ENCODE measurements at regions not wholly inside any gene's neighbourhood (a gene's known extent, or its start where the extent isn't known, plus 50 kb on each side); places are given as distances from the start of the nearest gene placed in this dataset.

GRCh38 chr4:72948080-72948479, 121.4 kb downstream of the COX18 start:
- H4K20me1 ChIP-seq (ENCODE audit: insufficient read depth, low read length) = no peaks in the 10 kb centered on the region
- WGBS (ENCODE audit: insufficient coverage) = no CpG with 5 or more reads among the region's 1 CpG
- TF ChIP-seq CTCF (IDR thresholded peaks at IDR 0.05) = no peak
- H3K4me2 ChIP-seq (replicated peaks; ENCODE audit: extremely low read depth, low read length, poor library complexity, severe bottlenecking) = no peak overlapping the region
- no peak for DNase-seq
- no peak overlapping the region for H3K27ac Mint-ChIP-seq
- H3K4me3 ChIP-seq (replicated peaks in 1 of 3; ENCODE audit: low read depth in 2 of 3, low read length in 3 of 3) = no peak overlapping the region
- no peaks in the 10 kb centered on the region for H3K27me3 ChIP-seq (ENCODE audit: control insufficient read depth in 2 of 2, insufficient read depth in 2 of 2, low read length in 2 of 2)
- H3K27me3 Mint-ChIP-seq (ENCODE audit: low read depth in 3 of 3) = peaks cover 0 to 1% (median 0%) of the 10 kb centered on the region in 3 donors
- no peaks in the 10 kb centered on the region for H3K36me3 Mint-ChIP-seq
- H3K9me3 ChIP-seq (replicated peaks in 1 of 2; ENCODE audit: control insufficient read depth in 1 of 2, insufficient read depth in 1 of 2, low read length in 2 of 2) = peaks cover 8 to 22% of the 10 kb centered on the region in 2 donors
- H3K4me1 ChIP-seq (ENCODE audit: control insufficient read depth in 1 of 2, insufficient read depth in 2 of 2, low read length in 2 of 2) = no peaks in the 10 kb centered on the region
- H3K9me3 Mint-ChIP-seq = peaks cover 0 to 11% (median 6%) of the 10 kb centered on the region in 7 donors
- H3K27ac ChIP-seq (ENCODE audit: low read depth in 1 of 2, low read length in 2 of 2) = no peak overlapping the region
- no peaks in the 10 kb centered on the region for H3K4me1 Mint-ChIP-seq
- no peaks in the 10 kb centered on the region for H3K79me2 ChIP-seq (ENCODE audit: insufficient read depth, low read length)
- H2AFZ ChIP-seq (ENCODE audit: insufficient read depth, low read depth, low read length, poor library complexity, severe bottlenecking) = no peak overlapping the region
- no peak overlapping the region for H3K9ac ChIP-seq (ENCODE audit: insufficient read depth, low read length, poor library complexity, severe bottlenecking)
- H3K36me3 ChIP-seq (replicated peaks in 1 of 2; ENCODE audit: control insufficient read depth in 1 of 2, insufficient read depth in 2 of 2, low read length in 2 of 2) = no peaks in the 10 kb centered on the region
- H3K4me3 Mint-ChIP-seq = no peak overlapping the region
- intact Hi-C loops (cut with micrococcal nuclease) = no loop called here

DNA sequence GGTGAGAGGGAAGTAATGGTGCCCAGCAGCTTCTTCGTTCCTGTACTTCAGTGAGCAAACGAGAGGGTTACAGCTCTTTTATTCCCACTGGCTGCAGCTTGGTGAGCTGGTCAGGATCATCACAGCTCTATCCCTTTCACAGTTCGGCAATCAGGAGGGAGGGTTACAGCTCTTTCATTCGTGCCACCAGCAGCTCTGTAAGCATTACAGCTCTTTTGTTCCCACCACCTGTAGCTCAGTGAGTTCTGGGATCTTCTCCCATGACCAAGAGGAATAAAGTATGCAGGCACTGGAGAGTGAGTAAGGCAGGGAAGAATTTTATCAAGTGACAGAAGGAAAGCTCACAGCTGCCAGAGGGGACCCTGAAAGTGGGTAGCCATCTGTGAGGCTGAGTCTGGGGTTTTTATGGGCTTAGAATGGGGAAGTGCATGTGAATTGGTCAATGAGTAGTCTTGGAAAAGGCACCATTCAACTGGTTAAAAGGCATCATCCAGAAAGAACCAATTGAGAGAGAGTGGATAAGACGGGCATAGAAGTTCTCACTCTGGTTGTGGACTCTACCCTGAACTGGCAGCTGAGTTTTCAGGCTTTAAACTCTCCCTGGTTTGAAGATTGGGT, 123.7 kb downstream of the COX18 start:
- Histone ChIP-seq H3K4me1 (ENCODE audit: control insufficient read depth in 1 of 2, insufficient read depth in 2 of 2, low read length in 2 of 2) (no peaks in the 10 kb centered on the region), H3K27me3 (ENCODE audit: control insufficient read depth in 2 of 2, insufficient read depth in 2 of 2, low read length in 2 of 2) (no peaks in the 10 kb centered on the region), H3K4me3 (replicated peaks in 1 of 3; ENCODE audit: low read depth in 2 of 3, low read length in 3 of 3) (no peak overlapping the region), H3K9me3 (replicated peaks in 1 of 2; ENCODE audit: control insufficient read depth in 1 of 2, insufficient read depth in 1 of 2, low read length in 2 of 2) (peaks cover 8 to 16% of the 10 kb centered on the region in 2 donors), H3K79me2 (ENCODE audit: insufficient read depth, low read length) (no peaks in the 10 kb centered on the region), H3K27ac (ENCODE audit: low read depth in 1 of 2, low read length in 2 of 2) (no peak overlapping the region), H3K4me2 (replicated peaks; ENCODE audit: extremely low read depth, low read length, poor library complexity, severe bottlenecking) (no peak overlapping the region), H2AFZ (ENCODE audit: insufficient read depth, low read depth, low read length, poor library complexity, severe bottlenecking) (no peak overlapping the region), H3K9ac (ENCODE audit: insufficient read depth, low read length, poor library complexity, severe bottlenecking) (no peak overlapping the region), H4K20me1 (ENCODE audit: insufficient read depth, low read length) (no peaks in the 10 kb centered on the region), H3K36me3 (replicated peaks in 1 of 2; ENCODE audit: control insufficient read depth in 1 of 2, insufficient read depth in 2 of 2, low read length in 2 of 2) (no peaks in the 10 kb centered on the region)
- H3K9me3 Mint-ChIP-seq = peaks cover 0 to 11% (median 6%) of the 10 kb centered on the region in 7 donors
- intact Hi-C loops (cut with micrococcal nuclease) = no loop called here
- no peaks in the 10 kb centered on the region for H3K4me1 Mint-ChIP-seq
- H3K27me3 Mint-ChIP-seq (ENCODE audit: low read depth in 3 of 3) = peaks cover 0 to 1% (median 0%) of the 10 kb centered on the region in 3 donors
- no peaks in the 10 kb centered on the region for H3K36me3 Mint-ChIP-seq
- WGBS (ENCODE audit: insufficient coverage) = 87% methylated on average over 3 of the region's 5 CpGs
- TF ChIP-seq CTCF (IDR thresholded peaks at IDR 0.05) = no peak
- no peak overlapping the region for H3K27ac Mint-ChIP-seq
- no peak overlapping the region for H3K4me3 Mint-ChIP-seq
- DNase-seq = no peak
